Esophagus squamous epithelium (tissue), 5 donors: ENCODE measurements at regions not wholly inside any gene's neighbourhood (a gene's known extent, or its start where the extent isn't known, plus 50 kb on each side); places are given as distances from the start of the nearest gene placed in this dataset.
"Not testable (repeated sequence)": the region's sequence is repeated elsewhere in the genome, so short reads cannot be mapped to it uniquely, and the experiment has no call there.

ENCODE experiments used
- DNase-seq: peaks from one replicate; lab custom pipeline; 2025; lab: John Stamatoyannopoulos, UW
- H3K27ac ChIP-seq, 4 donors: fragments of 200-600 bp; sonication (generic); one replicate each; pipeline ENCODE4 v1.5.1; 2016 to 2019; ENCODE audit warnings: mild to moderate bottlenecking in 1 of 4
- H3K27me3 ChIP-seq, 4 donors: fragments of 200-600 bp; sonication (generic); 1 replicate in 3 of 4; 2 replicates in 1 of 4; pipeline versions ENCODE4 v1.5.1 to v1.6.0; 2017 to 2021; ENCODE audit warnings: antibody characterized with exemption in 1 of 4
- H3K36me3 ChIP-seq, 3 donors: fragments of 200-600 bp; sonication (generic); one replicate each; pipeline ENCODE4 v1.5.1; 2016 to 2019
- H3K4me1 ChIP-seq, 3 donors: fragments of 200-600 bp; sonication (generic); one replicate each; pipeline ENCODE4 v1.5.1; 2017 to 2019
- H3K4me3 ChIP-seq, 4 donors: fragments of 200-600 bp; sonication (generic); 1 replicate in 3 of 4; 2 replicates in 1 of 4; pipeline ENCODE4 v1.5.1; 2016 to 2019; ENCODE audit warnings: mild to moderate bottlenecking in 2 of 4, moderate library complexity in 1 of 4
- H3K9me3 ChIP-seq, 3 donors: fragments of 200-600 bp; sonication (generic); one replicate each; pipeline ENCODE4 v1.5.1; 2016 to 2019
- POLR2A ChIP-seq, 4 donors: fragments of 450-650 bp; IDR thresholded peaks; one replicate each; pipeline ENCODE4 v1.6.1; 2017; ENCODE audit warnings: antibody characterized with exemption in 4 of 4, mild to moderate bottlenecking in 4 of 4, moderate library complexity in 3 of 4
- WGBS, 2 donors: methylation state at CpG; one replicate each; pipeline ENCODE4 v1.1.5; 2018; 5-methylcytosine and 5-hydroxymethylcytosine counted together
- intact Hi-C: fragments of 100-400 bp; cut with DNase I; formaldehyde crosslinking; loops from one replicate; pipeline ENCODE4 v1.15.0; 2022
- TF ChIP-seq, protein P1 (sequence below), 6 experiments: fragments of 450-650 bp in 4 of 6; fragments of 200-600 bp in 2 of 6; sonication (generic) in 2 of 6; IDR thresholded peaks; one replicate each; pipeline ENCODE4 v1.5.1; 2016 to 2019; ENCODE audit warnings: antibody characterized with exemption in 6 of 6, mild to moderate bottlenecking in 4 of 6, moderate library complexity in 4 of 6
- donor health status: DM: yes; HTN: yes; CAD: no.

DNA sequence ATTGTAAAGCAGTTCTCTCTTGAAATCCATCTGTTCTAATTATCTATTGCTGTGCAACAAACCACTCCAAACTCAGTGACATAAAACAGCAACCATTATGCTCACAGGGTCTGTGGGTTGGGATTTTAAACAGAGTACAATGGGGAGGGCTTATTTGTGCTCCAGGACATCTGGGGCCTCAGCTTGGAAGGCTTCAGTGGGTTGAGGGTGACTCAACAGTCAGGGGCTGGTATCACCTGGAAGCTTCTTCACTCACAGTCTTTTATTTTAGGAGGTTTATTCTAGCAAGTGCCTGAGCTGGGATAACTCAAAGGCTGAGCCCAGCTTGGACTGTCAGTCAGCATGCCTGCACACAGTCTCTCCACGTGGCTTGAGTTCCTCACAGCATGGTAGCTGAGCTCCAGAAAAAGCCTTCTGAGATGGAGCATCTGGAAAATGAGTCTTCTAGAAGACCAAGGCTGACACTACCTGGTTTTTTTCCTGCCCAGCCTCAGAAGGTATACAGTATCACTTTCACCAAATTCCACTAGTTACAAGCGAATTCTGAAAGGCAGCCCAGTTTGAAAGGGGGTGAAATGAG, 234.6 kb upstream of the ID4 start:
- Histone ChIP-seq H3K4me1 (peaks cover 0 to 15% (median 2%) of the 10 kb centered on the region in 3 donors), H3K27ac (no peak overlapping the region), H3K27me3 (no peaks in the 10 kb centered on the region), H3K9me3 (no peaks in the 10 kb centered on the region), H3K36me3 (no peaks in the 10 kb centered on the region), H3K4me3 (no peak overlapping the region)
- WGBS, 2 donors = 67 to 73% methylated on average over 1 to 2 of the region's 2 CpGs
- DNase-seq = no peak
- TF ChIP-seq, protein P1, sequence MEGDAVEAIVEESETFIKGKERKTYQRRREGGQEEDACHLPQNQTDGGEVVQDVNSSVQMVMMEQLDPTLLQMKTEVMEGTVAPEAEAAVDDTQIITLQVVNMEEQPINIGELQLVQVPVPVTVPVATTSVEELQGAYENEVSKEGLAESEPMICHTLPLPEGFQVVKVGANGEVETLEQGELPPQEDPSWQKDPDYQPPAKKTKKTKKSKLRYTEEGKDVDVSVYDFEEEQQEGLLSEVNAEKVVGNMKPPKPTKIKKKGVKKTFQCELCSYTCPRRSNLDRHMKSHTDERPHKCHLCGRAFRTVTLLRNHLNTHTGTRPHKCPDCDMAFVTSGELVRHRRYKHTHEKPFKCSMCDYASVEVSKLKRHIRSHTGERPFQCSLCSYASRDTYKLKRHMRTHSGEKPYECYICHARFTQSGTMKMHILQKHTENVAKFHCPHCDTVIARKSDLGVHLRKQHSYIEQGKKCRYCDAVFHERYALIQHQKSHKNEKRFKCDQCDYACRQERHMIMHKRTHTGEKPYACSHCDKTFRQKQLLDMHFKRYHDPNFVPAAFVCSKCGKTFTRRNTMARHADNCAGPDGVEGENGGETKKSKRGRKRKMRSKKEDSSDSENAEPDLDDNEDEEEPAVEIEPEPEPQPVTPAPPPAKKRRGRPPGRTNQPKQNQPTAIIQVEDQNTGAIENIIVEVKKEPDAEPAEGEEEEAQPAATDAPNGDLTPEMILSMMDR (IDR thresholded peaks at IDR 0.05) = no peak
- no peak for TF ChIP-seq POLR2A (IDR thresholded peaks at IDR 0.05)
- intact Hi-C loops = no loop called here

DNA sequence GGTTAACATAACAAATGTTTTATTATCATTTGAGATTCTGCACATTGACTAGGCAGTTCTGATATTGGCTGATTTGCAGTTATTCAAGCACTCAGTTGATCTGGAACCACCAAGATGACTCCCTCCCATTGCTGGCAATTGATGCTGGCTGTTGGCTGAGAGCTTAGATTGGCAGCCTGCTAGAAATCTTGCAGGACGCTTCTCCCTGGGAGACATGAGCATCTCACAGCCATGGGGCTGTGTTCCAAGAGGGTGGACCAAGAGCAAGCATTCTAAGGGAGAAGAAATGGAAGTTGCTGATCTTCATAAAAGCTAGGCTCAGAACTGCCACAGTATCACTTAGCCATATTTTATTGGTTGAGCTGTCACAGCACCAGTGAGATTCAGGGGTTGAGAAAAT, 233.4 kb upstream of the ID4 start:
- peaks cover 0 to 15% (median 2%) of the 10 kb centered on the region in 3 donors for H3K4me1 ChIP-seq
- no peak for DNase-seq
- H3K27ac ChIP-seq = no peak overlapping the region
- 60% methylated on average over 1 of the region's 1 CpG; no CpG with 5 or more reads in 1 of the 2 donors for WGBS, 2 donors
- no peaks in the 10 kb centered on the region for H3K9me3 ChIP-seq
- H3K4me3 ChIP-seq = no peak overlapping the region
- no peaks in the 10 kb centered on the region for H3K27me3 ChIP-seq
- no peaks in the 10 kb centered on the region for H3K36me3 ChIP-seq
- intact Hi-C loops = no loop called here
- no peak for TF ChIP-seq POLR2A (IDR thresholded peaks at IDR 0.05)
- TF ChIP-seq, protein P1 (IDR thresholded peaks at IDR 0.05) = no peak

DNA sequence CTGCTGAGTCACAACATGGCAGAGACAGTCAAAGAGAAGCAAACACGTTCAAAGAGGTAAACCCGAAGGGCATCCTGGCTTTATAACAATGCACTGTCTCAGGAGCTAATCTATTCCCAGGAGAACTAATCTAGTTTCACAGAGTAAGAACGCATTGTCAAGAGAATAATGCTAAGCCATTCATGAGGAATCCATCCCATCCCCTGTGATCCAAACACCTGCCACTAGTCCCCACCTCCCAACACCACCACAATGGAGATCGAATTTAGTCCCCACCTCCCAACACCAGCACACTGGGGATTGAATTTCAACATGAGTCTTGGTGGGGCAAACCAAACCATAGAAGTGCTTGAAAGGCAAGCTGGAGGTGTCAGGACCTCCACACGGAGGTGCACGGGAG, 231.5 kb upstream of the ID4 start:
- H3K4me1 ChIP-seq = peaks cover 0 to 7% (median 2%) of the 10 kb centered on the region in 3 donors
- 50 to 51% methylated on average over 4 to 6 of the region's 6 CpGs for WGBS, 2 donors
- no peaks in the 10 kb centered on the region for H3K36me3 ChIP-seq
- no peak overlapping the region for H3K27ac ChIP-seq
- no peaks in the 10 kb centered on the region for H3K27me3 ChIP-seq
- TF ChIP-seq, protein P1 (IDR thresholded peaks at IDR 0.05) = no peak
- no peak for TF ChIP-seq POLR2A (IDR thresholded peaks at IDR 0.05)
- DNase-seq = no peak
- H3K4me3 ChIP-seq = no peak overlapping the region
- intact Hi-C loops = no loop called here
- no peaks in the 10 kb centered on the region for H3K9me3 ChIP-seq

DNA sequence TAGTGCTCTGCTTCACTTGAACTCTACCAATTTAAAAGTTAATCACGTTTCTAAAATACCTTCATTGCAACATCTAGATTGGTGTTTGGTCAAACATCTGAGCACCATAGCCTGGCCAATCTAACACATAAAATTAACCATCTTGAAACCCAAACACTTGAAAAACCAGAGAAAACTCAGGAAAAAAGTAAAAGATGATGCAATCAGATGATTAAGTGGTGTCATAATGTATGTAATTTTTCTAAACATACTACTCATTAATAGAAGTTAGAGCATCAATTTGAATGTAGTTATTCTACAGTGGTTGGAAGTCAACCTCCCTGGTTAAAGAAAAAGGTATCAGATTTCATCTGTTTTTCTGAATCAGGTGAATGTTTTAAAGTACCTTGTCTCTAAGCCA, 228.6 kb upstream of the ID4 start:
- no peak overlapping the region for H3K4me3 ChIP-seq
- no peak overlapping the region for H3K27ac ChIP-seq
- no peaks in the 10 kb centered on the region for H3K27me3 ChIP-seq
- WGBS, 2 donors = 67% methylated on average over 1 of the region's 1 CpG
- DNase-seq = no peak
- peaks cover 0 to 7% (median 2%) of the 10 kb centered on the region in 3 donors for H3K4me1 ChIP-seq
- TF ChIP-seq POLR2A (IDR thresholded peaks at IDR 0.05) = no peak
- TF ChIP-seq, protein P1 (IDR thresholded peaks at IDR 0.05) = no peak
- H3K36me3 ChIP-seq = no peaks in the 10 kb centered on the region
- intact Hi-C loops = no loop called here
- H3K9me3 ChIP-seq = no peaks in the 10 kb centered on the region

DNA sequence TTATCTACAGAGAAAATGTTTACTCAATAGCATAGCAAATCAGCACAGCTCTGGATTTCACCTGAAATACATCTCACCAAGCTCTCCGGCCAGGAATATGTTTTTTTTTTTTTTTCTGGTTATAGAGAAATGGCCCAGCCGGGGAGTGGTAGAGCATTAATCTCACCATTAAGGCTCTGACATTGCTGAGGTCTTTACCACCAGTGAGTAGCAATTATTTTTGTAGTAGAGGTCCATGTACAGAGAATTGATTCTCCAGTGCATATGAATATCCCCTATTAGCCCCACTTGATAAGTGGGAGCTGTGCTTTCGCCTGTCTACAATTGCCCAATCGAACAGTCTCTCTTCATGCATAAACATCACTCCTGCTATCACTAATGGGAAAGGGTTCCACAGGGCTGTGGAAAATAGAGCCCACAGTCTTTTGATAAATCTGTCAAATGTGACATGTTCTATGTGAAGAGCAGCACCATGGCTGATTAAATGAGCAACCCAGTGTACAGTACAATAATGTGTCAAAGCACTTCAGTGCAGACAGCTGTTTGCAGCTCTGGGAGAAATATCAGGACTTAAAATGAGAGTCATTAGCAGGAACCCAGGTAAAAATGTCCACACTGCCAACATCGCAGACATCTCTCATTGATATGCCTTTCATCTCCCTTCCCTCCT, 227.1 kb upstream of the ID4 start:
- no peak for TF ChIP-seq POLR2A (IDR thresholded peaks at IDR 0.05)
- TF ChIP-seq, protein P1 (IDR thresholded peaks at IDR 0.05) = no peak
- Histone ChIP-seq H3K27me3 (no peaks in the 10 kb centered on the region), H3K9me3 (no peaks in the 10 kb centered on the region), H3K4me1 (no peaks in the 10 kb centered on the region), H3K4me3 (no peak overlapping the region), H3K36me3 (no peaks in the 10 kb centered on the region), H3K27ac (no peak overlapping the region)
- no peak for DNase-seq
- intact Hi-C loops = no loop called here
- WGBS, 2 donors = 78 to 87% methylated on average over 4 of the region's 5 CpGs

DNA sequence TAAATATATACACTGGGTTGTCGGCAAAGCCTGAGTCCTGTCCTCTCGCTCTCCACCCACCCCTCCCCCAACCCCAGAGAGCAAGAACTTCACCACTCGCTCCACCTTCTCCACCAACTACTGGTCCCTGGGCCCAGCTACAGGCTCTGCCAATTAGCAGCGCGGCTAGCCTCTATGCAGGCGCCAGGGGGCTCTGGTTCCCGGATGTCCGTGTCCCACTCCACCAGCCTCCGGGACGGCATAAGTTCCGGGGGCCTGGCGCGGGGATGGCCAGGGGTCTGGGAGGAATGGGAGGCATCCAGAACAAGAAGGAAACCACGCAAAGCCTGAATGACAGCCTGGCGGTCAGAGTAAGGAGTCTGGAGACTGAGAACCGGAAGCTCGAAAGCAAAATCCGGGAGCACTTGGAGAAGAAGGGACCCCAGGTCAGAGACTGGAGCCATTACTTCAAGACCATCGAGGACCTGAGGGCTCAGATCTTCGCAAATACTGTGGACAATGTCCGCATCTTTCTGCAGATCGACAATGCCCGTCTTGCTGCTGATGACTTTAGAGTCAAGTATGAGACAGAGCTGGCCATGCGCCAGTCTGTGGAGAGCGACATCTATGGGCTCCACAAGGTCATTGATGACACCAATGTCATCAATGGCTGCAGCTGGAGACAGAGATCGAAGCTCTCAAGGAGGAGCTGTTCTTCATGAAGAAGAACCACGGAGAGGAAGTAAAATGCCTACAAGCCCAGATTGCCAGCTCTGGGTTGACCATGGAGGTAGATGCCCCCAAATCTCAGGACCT, 224.3 kb upstream of the ID4 start:
- H3K27me3 ChIP-seq, H3K27ac ChIP-seq, H3K36me3 ChIP-seq, intact Hi-C loops, DNase-seq, H3K4me3 ChIP-seq, H3K4me1 ChIP-seq, H3K9me3 ChIP-seq: not testable (repeated sequence)
- WGBS, 2 donors = 90 to 91% methylated on average over 12 to 21 of the region's 27 CpGs
